SK-N-SH treated with all-trans-retinoic acid at 6 μM for 48 hours (cell line): ENCODE measurements at regions not wholly inside any gene's neighbourhood (a gene's known extent, or its start where the extent isn't known, plus 50 kb on each side); places are given as distances from the start of the nearest gene placed in this dataset.
"Not testable (repeated sequence)": the region's sequence is repeated elsewhere in the genome, so short reads cannot be mapped to it uniquely, and the experiment has no call there.

Experiments
- ARNTL ChIP-seq: fragments of 450-650 bp; formaldehyde crosslinking; IDR thresholded peaks from 2 replicates; pipeline ENCODE4 v1.5.0; 2020; ENCODE audit warnings: low read depth, mild to moderate bottlenecking, moderate library complexity, borderline replicate concordance
- BACH2 ChIP-seq: fragments of 250-450 bp; sonication (Bioruptor Pico); IDR thresholded peaks from 2 replicates; pipeline ENCODE4 v1.9.0; 2021; ENCODE audit warnings: mild to moderate bottlenecking, borderline replicate concordance
- CSDC2 ChIP-seq: fragments of 250-450 bp; sonication (Bioruptor Pico); IDR thresholded peaks from 2 replicates; pipeline ENCODE4 v1.5.0; 2020; ENCODE audit warnings: mild to moderate bottlenecking, moderate library complexity
- GLIS3 ChIP-seq: fragments of 250-450 bp; sonication (Bioruptor Pico); IDR thresholded peaks from 2 replicates; pipeline ENCODE4 v1.5.0; 2020; ENCODE audit warnings: mild to moderate bottlenecking, moderate library complexity
- PPARA ChIP-seq: fragments of 250-450 bp; sonication (Bioruptor Pico); IDR thresholded peaks from 2 replicates; pipeline ENCODE4 v1.5.0; 2020; ENCODE audit warnings: mild to moderate bottlenecking, borderline replicate concordance
- SNAI2 ChIP-seq: fragments of 250-450 bp; sonication (Bioruptor Pico); IDR thresholded peaks from 2 replicates; pipeline ENCODE4 v1.5.0; 2020; ENCODE audit warnings: mild to moderate bottlenecking, moderate library complexity
- TCF4 ChIP-seq: fragments of 250-450 bp; sonication (Bioruptor Pico); IDR thresholded peaks from 2 replicates; pipeline ENCODE4 v1.8.0; 2021; ENCODE audit warnings: mild to moderate bottlenecking, moderate library complexity, borderline replicate concordance
- ZNF565 ChIP-seq: fragments of 450-650 bp; formaldehyde crosslinking; conservative IDR thresholded peaks from 2 replicates; pipeline ENCODE4 v1.5.0; 2020; ENCODE audit warnings: low read depth, mild to moderate bottlenecking, moderate library complexity
- ZNF70 ChIP-seq: fragments of 450-650 bp; formaldehyde crosslinking; IDR thresholded peaks from 2 replicates; pipeline ENCODE4 v1.5.0; 2020; ENCODE audit warnings: mild to moderate bottlenecking, moderate library complexity
- TF ChIP-seq, protein P1 (sequence below): fragments of 250-450 bp; sonication (Bioruptor Pico); IDR thresholded peaks from 2 replicates; pipeline ENCODE4 v1.8.0; 2020; ENCODE audit warnings: mild to moderate bottlenecking, moderate library complexity, borderline replicate concordance
- TF ChIP-seq, protein P2 (sequence below): fragments of 250-450 bp; sonication (Bioruptor Pico); IDR thresholded peaks from 2 replicates; pipeline ENCODE4 v1.5.1; 2020; ENCODE audit warnings: low read depth, mild to moderate bottlenecking, moderate library complexity
- TF ChIP-seq, protein P3 (sequence below): fragments of 250-450 bp; sonication (Bioruptor Pico); IDR thresholded peaks from 2 replicates; pipeline ENCODE4 v1.5.0; 2020; ENCODE audit warnings: mild to moderate bottlenecking, moderate library complexity

DNA sequence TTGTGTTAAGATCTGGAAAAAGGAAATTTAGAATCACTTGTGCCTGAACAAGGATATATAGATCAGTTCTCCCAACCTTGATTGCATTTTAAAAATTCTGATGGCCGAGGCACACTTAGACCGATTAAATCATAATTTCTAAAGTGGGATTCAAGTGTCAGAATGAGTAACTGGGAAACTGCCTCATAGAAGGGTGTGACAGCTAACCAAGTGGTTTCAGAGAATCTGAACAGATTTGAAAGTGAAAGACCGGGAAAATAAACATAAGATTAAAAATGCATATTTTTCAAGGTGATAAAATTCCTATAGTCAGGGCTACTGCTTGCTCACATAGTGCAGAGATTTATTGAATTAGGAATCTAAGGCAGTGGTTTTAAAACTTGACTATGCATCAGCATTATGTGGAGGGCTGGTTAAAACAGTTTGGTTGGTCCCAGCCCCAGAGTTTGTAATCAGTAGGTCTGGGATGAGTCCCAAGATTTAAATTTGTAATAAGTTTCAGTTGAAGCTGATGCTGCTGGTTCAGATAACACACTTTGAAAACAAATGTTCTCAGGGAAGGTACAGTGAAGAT is 314.3 kb downstream of the NSUN3 start:
- TF ChIP-seq PPARA (CRISPR knock-in tag); ARNTL (CRISPR knock-in tag); BACH2 (CRISPR knock-in tag); CSDC2 (CRISPR knock-in tag); ZNF565; SNAI2 (CRISPR knock-in tag); GLIS3 (CRISPR knock-in tag); TCF4 (CRISPR knock-in tag); ZNF70: not testable (repeated sequence)
- TF ChIP-seq, protein P1, sequence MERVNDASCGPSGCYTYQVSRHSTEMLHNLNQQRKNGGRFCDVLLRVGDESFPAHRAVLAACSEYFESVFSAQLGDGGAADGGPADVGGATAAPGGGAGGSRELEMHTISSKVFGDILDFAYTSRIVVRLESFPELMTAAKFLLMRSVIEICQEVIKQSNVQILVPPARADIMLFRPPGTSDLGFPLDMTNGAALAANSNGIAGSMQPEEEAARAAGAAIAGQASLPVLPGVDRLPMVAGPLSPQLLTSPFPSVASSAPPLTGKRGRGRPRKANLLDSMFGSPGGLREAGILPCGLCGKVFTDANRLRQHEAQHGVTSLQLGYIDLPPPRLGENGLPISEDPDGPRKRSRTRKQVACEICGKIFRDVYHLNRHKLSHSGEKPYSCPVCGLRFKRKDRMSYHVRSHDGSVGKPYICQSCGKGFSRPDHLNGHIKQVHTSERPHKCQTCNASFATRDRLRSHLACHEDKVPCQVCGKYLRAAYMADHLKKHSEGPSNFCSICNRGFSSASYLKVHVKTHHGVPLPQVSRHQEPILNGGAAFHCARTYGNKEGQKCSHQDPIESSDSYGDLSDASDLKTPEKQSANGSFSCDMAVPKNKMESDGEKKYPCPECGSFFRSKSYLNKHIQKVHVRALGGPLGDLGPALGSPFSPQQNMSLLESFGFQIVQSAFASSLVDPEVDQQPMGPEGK (CRISPR knock-in tag), result not testable (repeated sequence)
- TF ChIP-seq, protein P2, sequence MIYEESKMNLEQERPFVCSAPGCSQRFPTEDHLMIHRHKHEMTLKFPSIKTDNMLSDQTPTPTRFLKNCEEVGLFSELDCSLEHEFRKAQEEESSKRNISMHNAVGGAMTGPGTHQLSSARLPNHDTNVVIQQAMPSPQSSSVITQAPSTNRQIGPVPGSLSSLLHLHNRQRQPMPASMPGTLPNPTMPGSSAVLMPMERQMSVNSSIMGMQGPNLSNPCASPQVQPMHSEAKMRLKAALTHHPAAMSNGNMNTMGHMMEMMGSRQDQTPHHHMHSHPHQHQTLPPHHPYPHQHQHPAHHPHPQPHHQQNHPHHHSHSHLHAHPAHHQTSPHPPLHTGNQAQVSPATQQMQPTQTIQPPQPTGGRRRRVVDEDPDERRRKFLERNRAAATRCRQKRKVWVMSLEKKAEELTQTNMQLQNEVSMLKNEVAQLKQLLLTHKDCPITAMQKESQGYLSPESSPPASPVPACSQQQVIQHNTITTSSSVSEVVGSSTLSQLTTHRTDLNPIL (CRISPR knock-in tag), result not testable (repeated sequence)
- TF ChIP-seq, protein P3, sequence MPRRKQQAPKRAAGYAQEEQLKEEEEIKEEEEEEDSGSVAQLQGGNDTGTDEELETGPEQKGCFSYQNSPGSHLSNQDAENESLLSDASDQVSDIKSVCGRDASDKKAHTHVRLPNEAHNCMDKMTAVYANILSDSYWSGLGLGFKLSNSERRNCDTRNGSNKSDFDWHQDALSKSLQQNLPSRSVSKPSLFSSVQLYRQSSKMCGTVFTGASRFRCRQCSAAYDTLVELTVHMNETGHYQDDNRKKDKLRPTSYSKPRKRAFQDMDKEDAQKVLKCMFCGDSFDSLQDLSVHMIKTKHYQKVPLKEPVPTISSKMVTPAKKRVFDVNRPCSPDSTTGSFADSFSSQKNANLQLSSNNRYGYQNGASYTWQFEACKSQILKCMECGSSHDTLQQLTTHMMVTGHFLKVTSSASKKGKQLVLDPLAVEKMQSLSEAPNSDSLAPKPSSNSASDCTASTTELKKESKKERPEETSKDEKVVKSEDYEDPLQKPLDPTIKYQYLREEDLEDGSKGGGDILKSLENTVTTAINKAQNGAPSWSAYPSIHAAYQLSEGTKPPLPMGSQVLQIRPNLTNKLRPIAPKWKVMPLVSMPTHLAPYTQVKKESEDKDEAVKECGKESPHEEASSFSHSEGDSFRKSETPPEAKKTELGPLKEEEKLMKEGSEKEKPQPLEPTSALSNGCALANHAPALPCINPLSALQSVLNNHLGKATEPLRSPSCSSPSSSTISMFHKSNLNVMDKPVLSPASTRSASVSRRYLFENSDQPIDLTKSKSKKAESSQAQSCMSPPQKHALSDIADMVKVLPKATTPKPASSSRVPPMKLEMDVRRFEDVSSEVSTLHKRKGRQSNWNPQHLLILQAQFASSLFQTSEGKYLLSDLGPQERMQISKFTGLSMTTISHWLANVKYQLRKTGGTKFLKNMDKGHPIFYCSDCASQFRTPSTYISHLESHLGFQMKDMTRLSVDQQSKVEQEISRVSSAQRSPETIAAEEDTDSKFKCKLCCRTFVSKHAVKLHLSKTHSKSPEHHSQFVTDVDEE (CRISPR knock-in tag), result not testable (repeated sequence)
